ENCODE measurements at regions not wholly inside any gene's neighbourhood (a gene's known extent, or its start where the extent isn't known, plus 50 kb on each side); places are given as distances from the start of the nearest gene placed in this dataset.

GRCh38 chr20:40307268-40307667, 381.8 kb downstream of the MAFB start:
- Histone ChIP-seq H3K9ac (replicated peaks; ENCODE audit: extremely low read depth, insufficient read depth, low read length) (no peak overlapping the region), H3K9me3 (replicated peaks; ENCODE audit: control insufficient read depth, insufficient read depth, low read length) (no peaks in the 10 kb centered on the region), H3K27ac (ENCODE audit: insufficient read depth, low read depth, low read length) (no peak overlapping the region), H2AFZ (ENCODE audit: low read depth, low read length) (no peak overlapping the region), H3K4me3 (replicated peaks in 1 of 3; ENCODE audit: insufficient read depth in 1 of 3, low read depth in 1 of 3, low read length in 3 of 3) (no peak overlapping the region), H3K4me1 (ENCODE audit: control insufficient read depth, extremely low read depth, insufficient read depth, low read length) (no peaks in the 10 kb centered on the region), H3K79me2 (ENCODE audit: control insufficient read depth, insufficient read depth, low read length) (no peaks in the 10 kb centered on the region), H3K27me3 (ENCODE audit: control insufficient read depth in 2 of 2, insufficient read depth in 2 of 2, low read length in 2 of 2) (no peaks in the 10 kb centered on the region), H3K4me2 (ENCODE audit: insufficient read depth, low read length) (no peak overlapping the region), H3K9me1 (replicated peaks; ENCODE audit: control insufficient read depth, extremely low read depth, insufficient read depth, low read length) (no peaks in the 10 kb centered on the region), H3K36me3 (ENCODE audit: control insufficient read depth in 2 of 2, extremely low read depth in 1 of 2, insufficient read depth in 2 of 2, low read length in 2 of 2) (no peaks in the 10 kb centered on the region), H4K20me1 (replicated peaks; ENCODE audit: control insufficient read depth, extremely low read depth, insufficient read depth, low read length) (no peaks in the 10 kb centered on the region)
- DNase-seq (ENCODE audit: low read depth, low spot score) (no peak), FAIRE-seq (no peak)
- TF ChIP-seq, protein P1, sequence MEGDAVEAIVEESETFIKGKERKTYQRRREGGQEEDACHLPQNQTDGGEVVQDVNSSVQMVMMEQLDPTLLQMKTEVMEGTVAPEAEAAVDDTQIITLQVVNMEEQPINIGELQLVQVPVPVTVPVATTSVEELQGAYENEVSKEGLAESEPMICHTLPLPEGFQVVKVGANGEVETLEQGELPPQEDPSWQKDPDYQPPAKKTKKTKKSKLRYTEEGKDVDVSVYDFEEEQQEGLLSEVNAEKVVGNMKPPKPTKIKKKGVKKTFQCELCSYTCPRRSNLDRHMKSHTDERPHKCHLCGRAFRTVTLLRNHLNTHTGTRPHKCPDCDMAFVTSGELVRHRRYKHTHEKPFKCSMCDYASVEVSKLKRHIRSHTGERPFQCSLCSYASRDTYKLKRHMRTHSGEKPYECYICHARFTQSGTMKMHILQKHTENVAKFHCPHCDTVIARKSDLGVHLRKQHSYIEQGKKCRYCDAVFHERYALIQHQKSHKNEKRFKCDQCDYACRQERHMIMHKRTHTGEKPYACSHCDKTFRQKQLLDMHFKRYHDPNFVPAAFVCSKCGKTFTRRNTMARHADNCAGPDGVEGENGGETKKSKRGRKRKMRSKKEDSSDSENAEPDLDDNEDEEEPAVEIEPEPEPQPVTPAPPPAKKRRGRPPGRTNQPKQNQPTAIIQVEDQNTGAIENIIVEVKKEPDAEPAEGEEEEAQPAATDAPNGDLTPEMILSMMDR (IDR thresholded peaks at IDR 0.05; ENCODE audit: extremely low read depth in 1 of 2, insufficient read depth in 1 of 2, low read depth in 1 of 2, low read length in 2 of 2), result no peak
- TF ChIP-seq POLR2A (IDR thresholded peaks at IDR 0.05; ENCODE audit: low read depth, low read length) (no peak), JUN (IDR thresholded peaks at IDR 0.05; ENCODE audit: borderline replicate concordance, insufficient read depth, insufficient read length, low read depth) (no peak), POLR2AphosphoS5 (IDR thresholded peaks at IDR 0.05; ENCODE audit: insufficient read depth, low read depth, low read length) (no peak), EZH2 (IDR thresholded peaks at IDR 0.05; ENCODE audit: borderline replicate concordance, low read depth, low read length, severe bottlenecking) (no peak), GATA2 (IDR thresholded peaks at IDR 0.05; ENCODE audit: insufficient read depth, insufficient read length, low read depth, low read length) (no peak), MYC (IDR thresholded peaks at IDR 0.05; ENCODE audit: low read depth, low read length) (no peak), FOS (IDR thresholded peaks at IDR 0.05; ENCODE audit: borderline replicate concordance, insufficient read depth, low read length) (no peak)
- TF ChIP-seq, protein P2, sequence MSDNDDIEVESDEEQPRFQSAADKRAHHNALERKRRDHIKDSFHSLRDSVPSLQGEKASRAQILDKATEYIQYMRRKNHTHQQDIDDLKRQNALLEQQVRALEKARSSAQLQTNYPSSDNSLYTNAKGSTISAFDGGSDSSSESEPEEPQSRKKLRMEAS (IDR thresholded peaks at IDR 0.05; ENCODE audit: insufficient read depth, insufficient read length), result no peak
- ChIA-PET POLR2A (no interaction called here), CTCF (no interaction called here)
- intact Hi-C loops (cut with micrococcal nuclease) (no loop called here), dilution Hi-C loops (cut with MboI; ENCODE audit: extremely low pct_ligation_motif_present, low sequenced_read_pairs) (no loop called here)
- BruUV-seq (replicated peaks), result no TSS peak
